Adrenal gland (tissue), 5 donors: ENCODE measurements at regions not wholly inside any gene's neighbourhood (a gene's known extent, or its start where the extent isn't known, plus 50 kb on each side); places are given as distances from the start of the nearest gene placed in this dataset.

ENCODE experiments used
- CTCF ChIP-seq, 6 experiments: fragments of 450-650 bp in 4 of 6; fragments of 200-600 bp in 2 of 6; sonication (generic) in 1 of 6; IDR thresholded peaks; 1 replicate in 5 of 6; 2 replicates in 1 of 6; pipeline versions ENCODE4 v1.5.1 to v1.8.0; 2016 to 2021; ENCODE audit warnings: antibody characterized with exemption in 6 of 6, mild to moderate bottlenecking in 2 of 6, moderate library complexity in 1 of 6
- POLR2A ChIP-seq, 2 donors: fragments of 450-650 bp; IDR thresholded peaks; one replicate each; pipeline ENCODE4 v1.6.1; 2017; ENCODE audit warnings: antibody characterized with exemption in 2 of 2, mild to moderate bottlenecking in 2 of 2, moderate library complexity in 1 of 2
- donor health status: DM: no; HTN: no; CAD: no.

- TF ChIP-seq CTCF (IDR thresholded peaks at IDR 0.05) (no peak), POLR2A (IDR thresholded peaks at IDR 0.05) (no peak)
These were observed 747.3 kb upstream of the CELF2 start for GRCh38 chr10:10270126-10271050.
